ENCODE measurements at regions not wholly inside any gene's neighbourhood (a gene's known extent, or its start where the extent isn't known, plus 50 kb on each side); places are given as distances from the start of the nearest gene placed in this dataset.

DNA sequence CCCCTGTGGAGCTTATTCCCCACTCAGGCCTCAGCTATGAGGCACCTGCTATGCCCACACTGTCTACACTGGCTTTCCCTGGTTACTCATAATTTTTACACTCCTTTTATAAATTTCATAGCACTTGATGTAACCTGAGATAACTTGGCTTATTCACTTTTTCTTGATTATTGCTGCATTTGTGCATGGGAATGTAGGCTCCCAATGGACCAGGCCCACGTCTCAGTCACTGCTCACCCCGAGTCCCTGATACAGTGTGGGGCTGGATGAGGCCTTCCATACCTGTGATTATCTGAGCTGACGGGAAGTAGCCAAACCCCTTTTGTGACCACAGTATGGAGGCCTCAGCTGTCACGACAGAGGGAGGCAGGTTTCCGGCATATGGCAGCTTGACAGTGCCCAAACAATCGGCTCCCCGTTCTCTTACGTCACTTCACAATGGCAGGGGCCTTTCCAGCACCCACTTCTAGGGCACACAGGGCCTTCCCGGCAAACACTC lies 645.3 kb downstream of the ACTR3B start:
- Mint-ChIP-seq H3K4me1 (ENCODE audit: insufficient read depth, unreplicated experiment) (peaks cover 6% of the 10 kb centered on the region), H3K36me3 (ENCODE audit: insufficient read depth, unreplicated experiment) (peaks cover 11% of the 10 kb centered on the region), H3K4me3 (ENCODE audit: unreplicated experiment) (no peak overlapping the region), H3K9me3 (ENCODE audit: unreplicated experiment) (peaks cover 34% of the 10 kb centered on the region), H3K27me3 (ENCODE audit: insufficient read depth, unreplicated experiment) (no peaks in the 10 kb centered on the region), H3K27ac (ENCODE audit: low read depth, unreplicated experiment) (no peak overlapping the region)
- intact Hi-C loops (cut with micrococcal nuclease): no loop called here
- POLR2A ChIA-PET: no interaction called here
- no peak for TF ChIP-seq CTCF (IDR thresholded peaks at IDR 0.05; ENCODE audit: unreplicated experiment)
- no TSS peak for BruUV-seq (replicated peaks)
- DNase-seq (ENCODE audit: unreplicated experiment): no peak
- CTCF ChIA-PET: no interaction called here

GRCh38 chr7:153405704-153406485 lies 646.3 kb upstream of the DPP6 start:
- intact Hi-C loops (cut with micrococcal nuclease): no loop called here
- Mint-ChIP-seq H3K4me1 (ENCODE audit: insufficient read depth, unreplicated experiment) (peaks cover 6% of the 10 kb centered on the region), H3K4me3 (ENCODE audit: unreplicated experiment) (no peak overlapping the region), H3K36me3 (ENCODE audit: insufficient read depth, unreplicated experiment) (peaks cover 11% of the 10 kb centered on the region), H3K9me3 (ENCODE audit: unreplicated experiment) (peaks cover 35% of the 10 kb centered on the region), H3K27ac (ENCODE audit: low read depth, unreplicated experiment) (no peak overlapping the region), H3K27me3 (ENCODE audit: insufficient read depth, unreplicated experiment) (no peaks in the 10 kb centered on the region)
- CTCF ChIA-PET: no interaction called here
- no peak for DNase-seq (ENCODE audit: unreplicated experiment)
- BruUV-seq (replicated peaks): no TSS peak
- POLR2A ChIA-PET: no interaction called here
- TF ChIP-seq CTCF (IDR thresholded peaks at IDR 0.05; ENCODE audit: unreplicated experiment): no peak

GRCh38 chr7:153406486-153406872 lies 645.7 kb upstream of the DPP6 start:
- POLR2A ChIA-PET: no interaction called here
- no peak overlapping the region for H3K27ac Mint-ChIP-seq (ENCODE audit: low read depth, unreplicated experiment)
- no TSS peak for BruUV-seq (replicated peaks)

More at GRCh38 chr7:153406486-153406872, 645.7 kb upstream of the DPP6 start:
- H3K27me3 Mint-ChIP-seq (ENCODE audit: insufficient read depth, unreplicated experiment): no peaks in the 10 kb centered on the region
- DNase-seq (ENCODE audit: unreplicated experiment): no peak
- H3K4me1 Mint-ChIP-seq (ENCODE audit: insufficient read depth, unreplicated experiment): peaks cover 6% of the 10 kb centered on the region
- H3K4me3 Mint-ChIP-seq (ENCODE audit: unreplicated experiment): no peak overlapping the region
- H3K36me3 Mint-ChIP-seq (ENCODE audit: insufficient read depth, unreplicated experiment): peaks cover 11% of the 10 kb centered on the region
- CTCF ChIA-PET: no interaction called here
- intact Hi-C loops (cut with micrococcal nuclease): no loop called here
- H3K9me3 Mint-ChIP-seq (ENCODE audit: unreplicated experiment): peaks cover 35% of the 10 kb centered on the region
- no peak for TF ChIP-seq CTCF (IDR thresholded peaks at IDR 0.05; ENCODE audit: unreplicated experiment)
